COR-L47 (cell line): ENCODE measurements at regions not wholly inside any gene's neighbourhood (a gene's known extent, or its start where the extent isn't known, plus 50 kb on each side); places are given as distances from the start of the nearest gene placed in this dataset.
"Not testable (repeated sequence)": the region's sequence is repeated elsewhere in the genome, so short reads cannot be mapped to it uniquely, and the experiment has no call there.

Experiments
- DNase-seq: peaks from one replicate; lab custom pipeline; 2025; lab: John Stamatoyannopoulos, UW

DNA sequence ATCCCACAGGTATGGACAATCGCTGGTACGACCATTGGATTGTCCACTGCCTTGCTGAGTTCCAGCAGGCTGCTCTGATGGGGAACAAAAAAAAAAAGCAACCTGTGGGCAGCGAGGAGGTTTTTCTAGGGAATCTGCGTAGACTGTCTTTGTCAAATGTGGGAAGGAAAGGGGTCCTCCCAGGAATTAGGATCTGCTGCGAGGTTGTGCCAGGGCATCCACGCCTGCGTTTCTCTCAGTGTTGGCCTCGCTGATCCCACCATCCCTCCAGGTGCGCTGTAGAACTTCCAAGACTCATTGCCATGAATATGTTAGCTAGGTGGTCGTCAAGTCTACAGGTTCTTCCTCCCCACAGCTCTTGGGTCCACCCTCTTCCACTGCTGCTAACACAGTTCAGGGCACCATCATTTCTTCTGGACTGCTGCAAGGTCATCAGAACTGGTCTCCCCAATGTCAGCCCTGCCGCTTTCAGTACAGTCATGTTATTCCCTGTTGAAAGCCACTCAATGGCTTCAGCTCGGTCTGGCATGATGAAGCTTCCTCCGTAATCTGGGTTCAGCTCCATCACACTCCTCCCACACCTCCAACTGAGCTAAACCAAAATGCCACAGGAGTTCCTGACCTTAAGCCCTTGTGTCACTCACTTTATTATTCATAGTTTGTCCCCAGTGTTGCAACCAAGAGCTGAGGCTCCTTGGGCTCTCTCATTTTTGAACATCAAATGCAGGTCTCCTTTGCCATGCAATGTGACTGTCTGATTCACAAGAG lies 79.5 kb upstream of the DMRT1 start:
- DNase-seq: no peak

DNA sequence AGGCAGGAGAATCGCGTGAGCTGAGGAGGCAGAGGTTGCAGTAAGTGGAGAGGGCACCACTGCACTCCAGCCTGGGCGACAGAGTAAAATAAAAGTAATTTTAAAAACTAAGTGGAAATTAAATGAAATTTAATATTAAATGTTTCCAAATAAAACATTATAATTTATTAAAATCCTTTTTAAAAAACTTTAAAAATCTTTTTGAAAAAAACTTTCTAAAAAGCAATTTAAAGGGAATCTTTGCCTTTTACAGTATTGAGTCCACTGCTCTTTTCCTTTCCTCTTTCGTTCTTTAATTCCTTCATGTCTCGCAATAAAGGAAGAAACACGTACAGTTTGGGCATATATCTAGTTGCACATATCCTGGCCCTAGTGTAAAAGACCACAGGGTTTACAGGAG lies 77.8 kb upstream of the DMRT1 start:
- DNase-seq: no peak

GRCh38 chr9:764105-764524 lies 77.4 kb upstream of the DMRT1 start:
- DNase-seq: peak; percentile 14

GRCh38 chr9:764986-765385 lies 76.5 kb upstream of the DMRT1 start:
- no peak for DNase-seq

- not testable (repeated sequence) for DNase-seq
Measured at GRCh38 chr9:767061-767561, 74.4 kb upstream of the DMRT1 start.

GRCh38 chr9:776086-776485 lies 65.4 kb upstream of the DMRT1 start:
- no peak for DNase-seq

DNA sequence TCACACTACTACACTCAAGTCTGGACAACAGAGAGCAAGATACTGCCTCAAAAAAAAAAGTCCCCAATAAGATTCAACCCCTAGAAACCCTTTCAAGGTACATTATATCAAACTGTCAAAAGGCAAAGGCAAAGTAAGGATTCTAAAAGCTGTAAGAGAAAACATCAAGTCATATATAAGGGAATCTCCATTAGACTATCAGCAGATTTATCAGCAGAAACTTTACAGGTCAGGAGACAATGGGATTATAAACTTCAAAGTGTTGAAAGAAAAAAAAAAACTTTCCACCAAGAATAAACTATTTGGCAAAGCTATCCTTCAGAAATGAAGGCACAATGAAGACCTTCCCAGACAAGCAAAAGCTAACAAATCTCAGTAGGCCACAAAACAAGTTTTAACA lies 63.5 kb upstream of the DMRT1 start:
- DNase-seq: no peak

- no peak for DNase-seq
Measured at GRCh38 chr9:784202-784601, 57.3 kb upstream of the DMRT1 start.

DNA sequence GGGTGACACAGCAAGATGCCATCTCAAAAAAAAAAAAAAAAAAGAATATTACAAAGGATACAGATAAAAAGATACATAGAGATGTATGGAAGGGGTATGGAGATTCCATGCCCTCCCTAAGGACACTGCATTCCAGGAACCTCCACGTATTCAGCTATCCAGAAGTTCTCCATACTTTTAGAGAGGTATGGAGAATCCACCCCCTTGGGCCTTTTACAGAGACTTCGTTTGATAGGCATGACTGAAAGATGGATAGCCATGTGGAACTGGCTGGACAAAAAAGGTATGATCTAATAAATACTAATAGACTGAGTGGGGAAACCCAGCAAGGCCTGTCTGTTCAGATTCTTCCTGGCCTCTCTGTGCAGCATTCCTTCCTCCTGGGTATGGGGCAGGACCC lies 56.6 kb upstream of the DMRT1 start:
- DNase-seq: no peak

DNA sequence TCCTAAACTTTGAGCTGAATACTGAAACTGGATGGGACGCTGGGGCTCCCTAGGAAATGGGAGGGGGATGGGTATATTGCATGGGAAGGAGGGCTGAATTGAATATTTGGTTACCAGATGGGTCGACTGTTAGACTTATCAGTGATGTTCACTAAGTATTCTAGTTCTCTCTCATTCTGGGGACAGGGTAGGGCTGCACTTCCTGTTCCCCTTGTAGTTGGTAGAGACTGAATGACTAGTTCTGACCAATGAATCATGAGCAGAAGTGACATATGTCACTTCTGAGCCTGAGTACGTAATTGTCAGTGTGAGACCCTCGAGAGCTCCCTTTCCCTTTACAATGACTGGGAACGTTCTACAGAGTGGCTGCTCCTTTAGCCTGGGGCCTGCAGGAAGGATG lies 55.5 kb upstream of the DMRT1 start:
- no peak for DNase-seq

GRCh38 chr9:786405-786804 lies 55.1 kb upstream of the DMRT1 start:
- DNase-seq: no peak

GRCh38 chr9:788777-789176 lies 52.7 kb upstream of the DMRT1 start:
- no peak for DNase-seq
